Astrocyte (in vitro differentiated cells and primary cell): ENCODE measurements at regions not wholly inside any gene's neighbourhood (a gene's known extent, or its start where the extent isn't known, plus 50 kb on each side); places are given as distances from the start of the nearest gene placed in this dataset.

Experiments used
- DNase-seq: peaks from one replicate; pipeline ENCODE4 v3.0.0-alpha.2; 2010; ENCODE audit warnings: low read depth
- FAIRE-seq: peaks from 2 replicates; lab custom pipeline; 2011; peaks lifted over from hg19 to GRCh38; lab: Jason Lieb, UNC
- H2AFZ ChIP-seq: 2 replicates; pipeline ENCODE4 v1.6.0; 2012; ENCODE audit warnings: low read depth, low read length, inconsistent platforms
- H3K27ac ChIP-seq: 2 replicates; pipeline ENCODE4 v1.5.1; 2011; ENCODE audit warnings: low read depth, low read length, inconsistent platforms
- H3K27me3 ChIP-seq: 2 replicates; pipeline ENCODE4 v1.6.0; 2011; ENCODE audit warnings: low read length, inconsistent platforms; ENCODE audit not compliant: insufficient read depth
- H3K36me3 ChIP-seq: 2 replicates; pipeline ENCODE4 v1.5.1; 2011; ENCODE audit warnings: low read length, inconsistent platforms; ENCODE audit not compliant: insufficient read depth
- H3K4me1 ChIP-seq: 2 replicates; pipeline ENCODE4 v1.5.1; 2011; ENCODE audit warnings: low read length, inconsistent platforms; ENCODE audit not compliant: insufficient read depth
- H3K4me2 ChIP-seq: 2 replicates; pipeline ENCODE4 v1.6.0; 2012; ENCODE audit warnings: low read length, inconsistent platforms
- H3K4me3 ChIP-seq: 2 replicates; pipeline ENCODE4 v1.5.1; 2011; ENCODE audit warnings: low read depth, mild to moderate bottlenecking, low read length, inconsistent platforms; ENCODE audit not compliant: insufficient read depth
- H3K79me2 ChIP-seq: 2 replicates; pipeline ENCODE4 v1.6.0; 2012; ENCODE audit warnings: mild to moderate bottlenecking, low read length, inconsistent platforms; ENCODE audit not compliant: insufficient read depth
- H3K9ac ChIP-seq: 2 replicates; pipeline ENCODE4 v1.6.0; 2012; ENCODE audit warnings: mild to moderate bottlenecking, low read length, inconsistent platforms
- H3K9me3 ChIP-seq: 2 replicates; pipeline ENCODE4 v1.5.1; 2012; ENCODE audit warnings: low read depth, mild to moderate bottlenecking, low read length, inconsistent platforms; ENCODE audit not compliant: insufficient read depth
- H4K20me1 ChIP-seq: 2 replicates; pipeline ENCODE4 v1.6.0; 2012; ENCODE audit warnings: low read length, inconsistent platforms; ENCODE audit not compliant: insufficient read depth
- H3K27ac Mint-ChIP-seq: one replicate; pipeline ENCODE4 v1.8.0; 2021; ENCODE audit warnings: mild to moderate bottlenecking, mixed read lengths; ENCODE audit not compliant: unreplicated experiment
- H3K27me3 Mint-ChIP-seq: one replicate; pipeline ENCODE4 v1.8.0; 2021; ENCODE audit warnings: low read depth, mixed read lengths; ENCODE audit not compliant: unreplicated experiment
- H3K36me3 Mint-ChIP-seq: one replicate; pipeline ENCODE4 v1.8.0; 2021; ENCODE audit warnings: low read depth, mixed read lengths; ENCODE audit not compliant: unreplicated experiment
- H3K4me1 Mint-ChIP-seq: one replicate; pipeline ENCODE4 v1.8.0; 2021; ENCODE audit warnings: low read depth, mixed read lengths; ENCODE audit not compliant: unreplicated experiment
- H3K4me3 Mint-ChIP-seq: one replicate; pipeline ENCODE4 v1.8.0; 2021; ENCODE audit warnings: mild to moderate bottlenecking, moderate library complexity, mixed read lengths; ENCODE audit not compliant: unreplicated experiment
- H3K9me3 Mint-ChIP-seq: one replicate; pipeline ENCODE4 v1.8.0; 2021; ENCODE audit warnings: mild to moderate bottlenecking, mixed read lengths; ENCODE audit not compliant: unreplicated experiment
- CTCF ChIP-seq: IDR thresholded peaks from 2 replicates; pipeline ENCODE4 v1.5.1; 2011; ENCODE audit warnings: low read depth, mild to moderate bottlenecking, inconsistent platforms, low read length, moderate library complexity; ENCODE audit not compliant: insufficient read depth
- EZH2 ChIP-seq: IDR thresholded peaks from 2 replicates; pipeline ENCODE4 v1.6.1; 2012; ENCODE audit warnings: mild to moderate bottlenecking, low read length, inconsistent platforms; ENCODE audit not compliant: insufficient read depth

DNA sequence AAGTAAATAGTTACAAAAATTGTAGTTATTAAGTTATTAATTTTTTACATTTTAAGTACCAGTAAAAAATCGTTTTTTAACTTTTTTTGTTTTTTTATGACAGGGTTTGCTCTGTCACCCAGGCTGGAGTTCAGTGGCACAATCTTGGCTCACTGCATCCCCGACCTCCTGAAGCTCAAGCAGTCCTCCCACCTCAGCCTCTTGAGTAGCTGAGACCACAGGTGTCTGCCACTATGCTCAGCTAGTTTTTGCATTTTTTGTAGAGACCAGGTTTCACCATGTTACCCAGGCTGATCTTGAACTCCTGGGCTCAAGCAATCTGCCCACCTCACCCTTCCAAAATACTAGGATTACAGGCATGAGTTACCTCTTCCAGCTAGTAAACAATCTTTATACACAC is 477.9 kb upstream of the MIR17HG start:
- no peaks in the 10 kb centered on the region for H3K9me3 Mint-ChIP-seq
- H3K27me3 ChIP-seq = no peaks in the 10 kb centered on the region
- no peaks in the 10 kb centered on the region for H3K79me2 ChIP-seq
- FAIRE-seq = no peak
- no peak for DNase-seq
- no peak overlapping the region for H3K27ac ChIP-seq
- H3K36me3 Mint-ChIP-seq = no peaks in the 10 kb centered on the region
- no peak overlapping the region for H3K9ac ChIP-seq
- H4K20me1 ChIP-seq = no peaks in the 10 kb centered on the region
- H3K36me3 ChIP-seq = no peaks in the 10 kb centered on the region
- no peak overlapping the region for H3K4me2 ChIP-seq
- peaks cover 3% of the 10 kb centered on the region for H3K4me1 Mint-ChIP-seq
- no peak overlapping the region for H3K4me3 ChIP-seq
- no peak overlapping the region for H3K27ac Mint-ChIP-seq
- H3K4me3 Mint-ChIP-seq = no peak overlapping the region
- H3K4me1 ChIP-seq = no peaks in the 10 kb centered on the region
- no peak overlapping the region for H2AFZ ChIP-seq
- H3K27me3 Mint-ChIP-seq = no peaks in the 10 kb centered on the region
- no peaks in the 10 kb centered on the region for H3K9me3 ChIP-seq
- TF ChIP-seq EZH2 = no peak
- TF ChIP-seq CTCF = no peak

GRCh38 chr13:90872491-90873025 is 474.9 kb upstream of the MIR17HG start:
- Histone ChIP-seq H3K79me2 (no peaks in the 10 kb centered on the region), H3K9me3 (no peaks in the 10 kb centered on the region), H3K27ac (no peak overlapping the region), H4K20me1 (no peaks in the 10 kb centered on the region), H3K27me3 (no peaks in the 10 kb centered on the region), H3K9ac (no peak overlapping the region), H2AFZ (no peak overlapping the region), H3K36me3 (no peaks in the 10 kb centered on the region), H3K4me2 (no peak overlapping the region), H3K4me3 (no peak overlapping the region), H3K4me1 (no peaks in the 10 kb centered on the region)
- Mint-ChIP-seq H3K9me3 (no peaks in the 10 kb centered on the region), H3K4me3 (no peak overlapping the region), H3K4me1 (no peaks in the 10 kb centered on the region), H3K27ac (no peak overlapping the region), H3K27me3 (no peaks in the 10 kb centered on the region), H3K36me3 (no peaks in the 10 kb centered on the region)
- DNase-seq (no peak), FAIRE-seq (no peak)
- TF ChIP-seq CTCF = no peak
- no peak for TF ChIP-seq EZH2

GRCh38 chr13:90880790-90881189 is 466.7 kb upstream of the MIR17HG start:
- no peaks in the 10 kb centered on the region for H3K4me1 Mint-ChIP-seq
- TF ChIP-seq CTCF = no peak
- no peak for TF ChIP-seq EZH2
- no peak overlapping the region for H3K4me2 ChIP-seq
- H3K9me3 ChIP-seq = no peaks in the 10 kb centered on the region
- H3K27ac Mint-ChIP-seq = no peak overlapping the region
- FAIRE-seq = no peak
- H4K20me1 ChIP-seq = no peaks in the 10 kb centered on the region
- no peak overlapping the region for H2AFZ ChIP-seq
- no peaks in the 10 kb centered on the region for H3K4me1 ChIP-seq
- H3K4me3 Mint-ChIP-seq = no peak overlapping the region
- no peaks in the 10 kb centered on the region for H3K27me3 Mint-ChIP-seq
- no peak overlapping the region for H3K4me3 ChIP-seq
- no peak overlapping the region for H3K9ac ChIP-seq
- no peaks in the 10 kb centered on the region for H3K9me3 Mint-ChIP-seq
- no peaks in the 10 kb centered on the region for H3K27me3 ChIP-seq
- H3K36me3 ChIP-seq = no peaks in the 10 kb centered on the region
- no peaks in the 10 kb centered on the region for H3K79me2 ChIP-seq
- no peak overlapping the region for H3K27ac ChIP-seq
- no peaks in the 10 kb centered on the region for H3K36me3 Mint-ChIP-seq
- no peak for DNase-seq
